ENCODE measurements at regions not wholly inside any gene's neighbourhood (a gene's known extent, or its start where the extent isn't known, plus 50 kb on each side); places are given as distances from the start of the nearest gene placed in this dataset.

DNA sequence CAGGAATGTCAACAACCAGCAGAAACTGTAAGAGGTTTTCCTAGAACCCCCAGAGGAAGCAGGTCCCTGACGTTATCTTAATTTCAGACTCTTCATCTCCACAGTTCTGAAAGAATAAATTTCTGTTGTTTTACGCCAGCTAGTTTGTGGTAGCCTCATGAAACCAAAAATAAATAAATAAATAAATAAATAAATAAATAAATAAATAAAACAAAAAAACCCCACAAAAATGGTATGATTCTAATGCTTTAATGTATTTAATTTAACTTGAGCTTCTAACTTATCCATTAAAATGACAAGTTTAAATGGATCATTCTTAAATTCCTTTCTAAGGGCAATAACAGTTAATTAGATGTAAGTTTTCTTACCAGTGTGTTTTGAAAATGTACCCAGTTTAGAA, 293.8 kb upstream of the ADAMTS5 start:
- Histone ChIP-seq H3K36me3 (ENCODE audit: control insufficient read depth, insufficient read depth, low read length) (no peaks in the 10 kb centered on the region), H3K4me3 (ENCODE audit: low read depth in 2 of 2, low read length in 2 of 2) (no peak overlapping the region), H3K27me3 (ENCODE audit: control insufficient read depth, insufficient read depth, low read length) (no peaks in the 10 kb centered on the region), H3K27ac (ENCODE audit: low read length) (no peak overlapping the region), H3K4me1 (ENCODE audit: control insufficient read depth, insufficient read depth, low read length) (no peaks in the 10 kb centered on the region), H3K9me3 (ENCODE audit: control insufficient read depth, insufficient read depth, low read depth, low read length) (no peaks in the 10 kb centered on the region)
- ChIA-PET POLR2A (no interaction called here), CTCF (no interaction called here)
- intact Hi-C loops (cut with micrococcal nuclease; ENCODE audit: unreplicated experiment) (no loop called here), in situ Hi-C loops (cut with HindIII; ENCODE audit: low pct_unique_long_range_greater_than_20kb, low sequenced_read_pairs) (no loop called here)
- no peak for DNase-seq (ENCODE audit: low read depth, low spot score)
- no peak for TF ChIP-seq SIN3A (IDR thresholded peaks at IDR 0.05; ENCODE audit: borderline replicate concordance, insufficient read depth, low read depth, low read length)
- TF ChIP-seq TCF7L2 (IDR thresholded peaks at IDR 0.05; ENCODE audit: low read depth, low read length), result no peak
- TF ChIP-seq, protein P1, sequence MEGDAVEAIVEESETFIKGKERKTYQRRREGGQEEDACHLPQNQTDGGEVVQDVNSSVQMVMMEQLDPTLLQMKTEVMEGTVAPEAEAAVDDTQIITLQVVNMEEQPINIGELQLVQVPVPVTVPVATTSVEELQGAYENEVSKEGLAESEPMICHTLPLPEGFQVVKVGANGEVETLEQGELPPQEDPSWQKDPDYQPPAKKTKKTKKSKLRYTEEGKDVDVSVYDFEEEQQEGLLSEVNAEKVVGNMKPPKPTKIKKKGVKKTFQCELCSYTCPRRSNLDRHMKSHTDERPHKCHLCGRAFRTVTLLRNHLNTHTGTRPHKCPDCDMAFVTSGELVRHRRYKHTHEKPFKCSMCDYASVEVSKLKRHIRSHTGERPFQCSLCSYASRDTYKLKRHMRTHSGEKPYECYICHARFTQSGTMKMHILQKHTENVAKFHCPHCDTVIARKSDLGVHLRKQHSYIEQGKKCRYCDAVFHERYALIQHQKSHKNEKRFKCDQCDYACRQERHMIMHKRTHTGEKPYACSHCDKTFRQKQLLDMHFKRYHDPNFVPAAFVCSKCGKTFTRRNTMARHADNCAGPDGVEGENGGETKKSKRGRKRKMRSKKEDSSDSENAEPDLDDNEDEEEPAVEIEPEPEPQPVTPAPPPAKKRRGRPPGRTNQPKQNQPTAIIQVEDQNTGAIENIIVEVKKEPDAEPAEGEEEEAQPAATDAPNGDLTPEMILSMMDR (IDR thresholded peaks at IDR 0.05), result no peak
- TF ChIP-seq POLR2AphosphoS5 (IDR thresholded peaks at IDR 0.05; ENCODE audit: low read depth, low read length), result no peak
- TF ChIP-seq, protein P2, sequence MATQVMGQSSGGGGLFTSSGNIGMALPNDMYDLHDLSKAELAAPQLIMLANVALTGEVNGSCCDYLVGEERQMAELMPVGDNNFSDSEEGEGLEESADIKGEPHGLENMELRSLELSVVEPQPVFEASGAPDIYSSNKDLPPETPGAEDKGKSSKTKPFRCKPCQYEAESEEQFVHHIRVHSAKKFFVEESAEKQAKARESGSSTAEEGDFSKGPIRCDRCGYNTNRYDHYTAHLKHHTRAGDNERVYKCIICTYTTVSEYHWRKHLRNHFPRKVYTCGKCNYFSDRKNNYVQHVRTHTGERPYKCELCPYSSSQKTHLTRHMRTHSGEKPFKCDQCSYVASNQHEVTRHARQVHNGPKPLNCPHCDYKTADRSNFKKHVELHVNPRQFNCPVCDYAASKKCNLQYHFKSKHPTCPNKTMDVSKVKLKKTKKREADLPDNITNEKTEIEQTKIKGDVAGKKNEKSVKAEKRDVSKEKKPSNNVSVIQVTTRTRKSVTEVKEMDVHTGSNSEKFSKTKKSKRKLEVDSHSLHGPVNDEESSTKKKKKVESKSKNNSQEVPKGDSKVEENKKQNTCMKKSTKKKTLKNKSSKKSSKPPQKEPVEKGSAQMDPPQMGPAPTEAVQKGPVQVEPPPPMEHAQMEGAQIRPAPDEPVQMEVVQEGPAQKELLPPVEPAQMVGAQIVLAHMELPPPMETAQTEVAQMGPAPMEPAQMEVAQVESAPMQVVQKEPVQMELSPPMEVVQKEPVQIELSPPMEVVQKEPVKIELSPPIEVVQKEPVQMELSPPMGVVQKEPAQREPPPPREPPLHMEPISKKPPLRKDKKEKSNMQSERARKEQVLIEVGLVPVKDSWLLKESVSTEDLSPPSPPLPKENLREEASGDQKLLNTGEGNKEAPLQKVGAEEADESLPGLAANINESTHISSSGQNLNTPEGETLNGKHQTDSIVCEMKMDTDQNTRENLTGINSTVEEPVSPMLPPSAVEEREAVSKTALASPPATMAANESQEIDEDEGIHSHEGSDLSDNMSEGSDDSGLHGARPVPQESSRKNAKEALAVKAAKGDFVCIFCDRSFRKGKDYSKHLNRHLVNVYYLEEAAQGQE (IDR thresholded peaks at IDR 0.05; ENCODE audit: insufficient read depth in 1 of 2, low read depth in 2 of 2, low read length in 1 of 2), result no peak
- no peak for ATAC-seq
- no TSS peak for BruUV-seq (replicated peaks)

DNA sequence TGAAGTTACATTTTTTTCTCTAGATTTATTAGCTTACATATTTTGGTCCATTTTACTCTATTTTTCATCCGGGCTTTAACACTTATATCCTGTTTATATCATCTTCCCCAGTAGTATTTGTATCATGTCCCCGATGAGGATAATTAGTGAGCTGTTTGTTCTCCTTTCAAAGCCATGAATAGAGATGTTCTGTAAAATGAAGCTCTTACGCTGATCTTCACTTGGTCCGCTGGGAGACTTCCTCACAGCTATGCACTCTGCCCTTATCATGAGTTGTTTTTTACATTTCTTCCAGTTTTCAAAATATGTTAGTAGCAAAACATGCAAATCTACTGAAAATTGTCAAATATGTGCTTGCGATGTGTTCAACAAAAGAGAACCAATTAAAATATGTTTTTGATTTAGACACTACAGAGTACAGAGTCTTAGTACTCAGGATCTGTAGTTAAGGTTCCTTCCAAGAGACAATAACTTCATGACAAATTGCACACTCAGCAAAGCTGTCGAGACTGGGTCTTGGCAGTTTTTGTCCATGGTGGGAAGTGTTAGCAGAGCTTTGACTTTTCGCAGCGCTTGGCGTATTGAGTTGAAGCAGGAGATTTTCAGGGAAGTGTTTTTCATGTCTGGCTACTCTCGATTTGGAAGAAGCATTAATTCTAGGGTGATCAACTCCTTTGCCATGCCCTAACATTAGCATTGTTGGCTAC, 292.0 kb upstream of the ADAMTS5 start:
- in situ Hi-C loops (cut with HindIII; ENCODE audit: low pct_unique_long_range_greater_than_20kb, low sequenced_read_pairs), result no loop called here
- Histone ChIP-seq H3K27ac (ENCODE audit: low read length) (no peak overlapping the region), H3K9me3 (ENCODE audit: control insufficient read depth, insufficient read depth, low read depth, low read length) (no peaks in the 10 kb centered on the region), H3K4me1 (ENCODE audit: control insufficient read depth, insufficient read depth, low read length) (no peaks in the 10 kb centered on the region), H3K27me3 (ENCODE audit: control insufficient read depth, insufficient read depth, low read length) (no peaks in the 10 kb centered on the region), H3K36me3 (ENCODE audit: control insufficient read depth, insufficient read depth, low read length) (no peaks in the 10 kb centered on the region), H3K4me3 (ENCODE audit: low read depth in 2 of 2, low read length in 2 of 2) (no peak overlapping the region)
- POLR2A ChIA-PET, result no interaction called here
- BruUV-seq (replicated peaks), result no TSS peak
- DNase-seq (ENCODE audit: low read depth, low spot score) (no peak), ATAC-seq (no peak)
- TF ChIP-seq POLR2AphosphoS5 (IDR thresholded peaks at IDR 0.05; ENCODE audit: low read depth, low read length), result no peak
- no peak for TF ChIP-seq SIN3A (IDR thresholded peaks at IDR 0.05; ENCODE audit: borderline replicate concordance, insufficient read depth, low read depth, low read length)
- TF ChIP-seq, protein P1 (IDR thresholded peaks at IDR 0.05), result no peak
- no peak for TF ChIP-seq TCF7L2 (IDR thresholded peaks at IDR 0.05; ENCODE audit: low read depth, low read length)
- TF ChIP-seq, protein P2 (IDR thresholded peaks at IDR 0.05; ENCODE audit: insufficient read depth in 1 of 2, low read depth in 2 of 2, low read length in 1 of 2), result no peak
- CTCF ChIA-PET, result no interaction called here
- intact Hi-C loops (cut with micrococcal nuclease; ENCODE audit: unreplicated experiment), result no loop called here
